ENCODE measurements at regions not wholly inside any gene's neighbourhood (a gene's known extent, or its start where the extent isn't known, plus 50 kb on each side); places are given as distances from the start of the nearest gene placed in this dataset.
A peak's percentile ranks its signal among the peaks of the same experiment; 100 is the strongest.

GRCh38 chr6:145360865-145361264 lies 374.5 kb downstream of the EPM2A start:
- DNase-seq (ENCODE audit: insufficient read length, low spot score), result no peak
- FAIRE-seq, result no peak

GRCh38 chr6:145367149-145367548 lies 368.2 kb downstream of the EPM2A start:
- DNase-seq (ENCODE audit: insufficient read length, low spot score), result no peak
- no peak for FAIRE-seq

GRCh38 chr6:145368075-145368474 lies 367.2 kb downstream of the EPM2A start:
- no peak for DNase-seq (ENCODE audit: insufficient read length, low spot score)
- FAIRE-seq, result no peak

- FAIRE-seq (no peak), DNase-seq (ENCODE audit: insufficient read length, low spot score) (no peak)
These were observed 364.8 kb downstream of the EPM2A start for GRCh38 chr6:145370559-145370958.

GRCh38 chr6:145372671-145373151 lies 362.6 kb downstream of the EPM2A start:
- FAIRE-seq (no peak), DNase-seq (ENCODE audit: insufficient read length, low spot score) (peak; percentile 7)

GRCh38 chr6:145373826-145374225 lies 361.5 kb downstream of the EPM2A start:
- DNase-seq (ENCODE audit: insufficient read length, low spot score), result no peak
- no peak for FAIRE-seq

- no peak for DNase-seq (ENCODE audit: insufficient read length, low spot score)
- no peak for FAIRE-seq
These were observed 360.8 kb downstream of the EPM2A start for GRCh38 chr6:145374570-145374969.

- FAIRE-seq (no peak), DNase-seq (ENCODE audit: insufficient read length, low spot score) (no peak)
These were observed 359.8 kb downstream of the EPM2A start for GRCh38 chr6:145375502-145375901.

GRCh38 chr6:145380186-145380585 lies 355.1 kb downstream of the EPM2A start:
- DNase-seq (ENCODE audit: insufficient read length, low spot score), result no peak
- FAIRE-seq, result no peak

GRCh38 chr6:145381941-145382340 lies 353.4 kb downstream of the EPM2A start:
- DNase-seq (ENCODE audit: insufficient read length, low spot score) (no peak), FAIRE-seq (no peak)

- no peak for FAIRE-seq
- DNase-seq (ENCODE audit: insufficient read length, low spot score), result no peak
These were observed 351.9 kb downstream of the EPM2A start for GRCh38 chr6:145383428-145383827.

GRCh38 chr6:145384503-145384902 lies 350.8 kb downstream of the EPM2A start:
- FAIRE-seq (no peak), DNase-seq (ENCODE audit: insufficient read length, low spot score) (no peak)

- FAIRE-seq, result no peak
- no peak for DNase-seq (ENCODE audit: insufficient read length, low spot score)
These were observed 338.8 kb downstream of the EPM2A start for GRCh38 chr6:145396499-145396898.

GRCh38 chr6:145400508-145400907 lies 334.8 kb downstream of the EPM2A start:
- FAIRE-seq (no peak), DNase-seq (ENCODE audit: insufficient read length, low spot score) (no peak)

- no peak for FAIRE-seq
These were observed 330.2 kb downstream of the EPM2A start for GRCh38 chr6:145405006-145405551.

GRCh38 chr6:145406783-145407182 lies 328.5 kb downstream of the EPM2A start:
- no peak for DNase-seq (ENCODE audit: insufficient read length, low spot score)

More at GRCh38 chr6:145405006-145405551, 330.2 kb downstream of the EPM2A start:
- no peak for DNase-seq (ENCODE audit: insufficient read length, low spot score)

GRCh38 chr6:145415616-145416015 lies 319.7 kb downstream of the EPM2A start:
- FAIRE-seq, result no peak
- no peak for DNase-seq (ENCODE audit: insufficient read length, low spot score)

More at GRCh38 chr6:145406783-145407182, 328.5 kb downstream of the EPM2A start:
- no peak for FAIRE-seq

GRCh38 chr6:145420599-145420998 lies 314.7 kb downstream of the EPM2A start:
- FAIRE-seq (no peak), DNase-seq (ENCODE audit: insufficient read length, low spot score) (no peak)

GRCh38 chr6:145423936-145424335 lies 311.4 kb downstream of the EPM2A start:
- DNase-seq (ENCODE audit: insufficient read length, low spot score) (no peak), FAIRE-seq (no peak)

- FAIRE-seq (no peak), DNase-seq (ENCODE audit: insufficient read length, low spot score) (no peak)
These were observed 308.1 kb downstream of the EPM2A start for GRCh38 chr6:145427232-145427631.

GRCh38 chr6:145428706-145429105 lies 306.6 kb downstream of the EPM2A start:
- no peak for DNase-seq (ENCODE audit: insufficient read length, low spot score)
- no peak for FAIRE-seq

GRCh38 chr6:145442110-145442509 lies 293.2 kb downstream of the EPM2A start:
- DNase-seq (ENCODE audit: insufficient read length, low spot score), result no peak
- no peak for FAIRE-seq

- no peak for FAIRE-seq
These were observed 289.6 kb downstream of the EPM2A start for GRCh38 chr6:145445674-145446073.

More at GRCh38 chr6:145445674-145446073, 289.6 kb downstream of the EPM2A start:
- no peak for DNase-seq (ENCODE audit: insufficient read length, low spot score)

Measured in HTR-8/SVneo (cell line).